Spinal cord (tissue), 10 donors: ENCODE measurements at regions not wholly inside any gene's neighbourhood (a gene's known extent, or its start where the extent isn't known, plus 50 kb on each side); places are given as distances from the start of the nearest gene placed in this dataset. TPM values are rescaled to one million over a fixed set of nuclear protein-coding genes. Genes with fewer than 3 reads are reported as not detected.

Source experiments
- DNase-seq, 6 donors: peaks; one replicate each; pipeline versions ENCODE4 v3.0.0 to v3.0.0-alpha.2; 2013 to 2015; ENCODE audit warnings: low spot score in 6 of 6, low read depth in 4 of 6
- H3K27ac ChIP-seq: one replicate; pipeline ENCODE4 v1.5.1; 2013; ENCODE audit warnings: low read depth, low read length, control low read depth
- H3K27me3 ChIP-seq: one replicate; pipeline ENCODE4 v1.6.1; 2013; ENCODE audit warnings: low read length; ENCODE audit not compliant: control insufficient read depth, insufficient read depth
- H3K36me3 ChIP-seq: one replicate; pipeline ENCODE4 v1.6.1; 2013; ENCODE audit warnings: low read length; ENCODE audit not compliant: control insufficient read depth, insufficient read depth
- H3K4me1 ChIP-seq: one replicate; pipeline ENCODE4 v1.6.1; 2013; ENCODE audit warnings: low read length; ENCODE audit not compliant: control insufficient read depth, insufficient read depth
- H3K4me3 ChIP-seq: one replicate; pipeline ENCODE4 v1.5.1; 2013; ENCODE audit warnings: low read depth, low read length, control low read depth
- H3K9me3 ChIP-seq: one replicate; pipeline ENCODE4 v1.6.1; 2013; ENCODE audit warnings: low read length; ENCODE audit not compliant: control insufficient read depth, insufficient read depth
- WGBS: methylation state at CpG from one replicate; pipeline ENCODE4 v1.1.5; 2013; ENCODE audit warnings: missing lambda C conversion rate; ENCODE audit not compliant: insufficient coverage; 5-methylcytosine and 5-hydroxymethylcytosine counted together
- small RNA-seq: library from RNA; depleted of rRNA; stranded (forward); fragments of <200 nt; gene quantifications from one replicate; pipeline ENCODE3, GENCODE V24; 2014; ENCODE audit warnings: low replicate concordance
- donor health status: healthy.

GRCh38 chr18:55650363-55650870 is 62.4 kb upstream of the TCF4 start:
- Histone ChIP-seq H3K4me1 (no peaks in the 10 kb centered on the region), H3K4me3 (no peak overlapping the region), H3K36me3 (no peaks in the 10 kb centered on the region), H3K27me3 (no peaks in the 10 kb centered on the region), H3K9me3 (no peaks in the 10 kb centered on the region), H3K27ac (no peak overlapping the region)
- DNase-seq: no peak
- WGBS: 80% methylated on average over 1 of the region's 4 CpGs

GRCh38 chr18:55647331-55647730 is 59.3 kb upstream of the TCF4 start:
- WGBS: no CpG with 5 or more reads among the region's 4 CpGs
- H3K27ac ChIP-seq: no peak overlapping the region

GRCh38 chr18:55642191-55642590 is 54.2 kb upstream of the TCF4 start:
- Histone ChIP-seq H3K27ac (no peak overlapping the region), H3K36me3 (no peaks in the 10 kb centered on the region), H3K9me3 (no peaks in the 10 kb centered on the region), H3K27me3 (no peaks in the 10 kb centered on the region), H3K4me3 (no peak overlapping the region), H3K4me1 (no peaks in the 10 kb centered on the region)
- DNase-seq: no peak
- no CpG with 5 or more reads among the region's 2 CpGs for WGBS

More at GRCh38 chr18:55647331-55647730, 59.3 kb upstream of the TCF4 start:
- DNase-seq: peak in 1 of 6 donors; percentile 11
- Histone ChIP-seq H3K36me3 (no peaks in the 10 kb centered on the region), H3K9me3 (no peaks in the 10 kb centered on the region), H3K27me3 (no peaks in the 10 kb centered on the region), H3K4me3 (no peak overlapping the region), H3K4me1 (no peaks in the 10 kb centered on the region)

GRCh38 chr18:55641486-55641885 is 53.5 kb upstream of the TCF4 start:
- Histone ChIP-seq H3K27ac (no peak overlapping the region), H3K4me1 (no peaks in the 10 kb centered on the region), H3K27me3 (no peaks in the 10 kb centered on the region), H3K36me3 (no peaks in the 10 kb centered on the region), H3K4me3 (no peak overlapping the region), H3K9me3 (no peaks in the 10 kb centered on the region)
- no CpG with 5 or more reads among the region's 4 CpGs for WGBS
- DNase-seq: no peak

Small RNA genes lying in the stretch of these regions (small RNA-seq; reads per million reads assigned to genes)
- not detected for gene RF00045
